Thyroid gland (tissue), 4 donors: ENCODE measurements at regions not wholly inside any gene's neighbourhood (a gene's known extent, or its start where the extent isn't known, plus 50 kb on each side); places are given as distances from the start of the nearest gene placed in this dataset.

Experiments used
- CTCF ChIP-seq, 6 experiments: fragments of 200-600 bp in 3 of 6; fragments of 450-650 bp in 3 of 6; sonication (generic) in 3 of 6; IDR thresholded peaks; one replicate each; pipeline ENCODE4 v1.5.1; 2016 to 2019; ENCODE audit warnings: antibody characterized with exemption in 6 of 6, mild to moderate bottlenecking in 2 of 6, inconsistent platforms in 1 of 6, moderate library complexity in 1 of 6
- POLR2A ChIP-seq, 2 donors: fragments of 450-650 bp; IDR thresholded peaks; one replicate each; pipeline ENCODE4 v1.6.1; 2017; ENCODE audit warnings: antibody characterized with exemption in 2 of 2, mild to moderate bottlenecking in 2 of 2, moderate library complexity in 1 of 2

- TF ChIP-seq CTCF (IDR thresholded peaks at IDR 0.05) (no peak), POLR2A (IDR thresholded peaks at IDR 0.05) (no peak)
These were observed 230.9 kb upstream of the ARID2 start for GRCh38 chr12:45498645-45499044.
